Skeletal muscle satellite cell (primary cell): ENCODE measurements at regions not wholly inside any gene's neighbourhood (a gene's known extent, or its start where the extent isn't known, plus 50 kb on each side); places are given as distances from the start of the nearest gene placed in this dataset.

Experiments
- H3K27me3 ChIP-seq: 2 replicates; pipeline ENCODE4 v1.7.0; 2013; ENCODE audit warnings: low read length; ENCODE audit not compliant: control insufficient read depth, insufficient read depth
- H3K36me3 ChIP-seq: 2 replicates; pipeline ENCODE4 v1.7.0; 2013; ENCODE audit warnings: mild to moderate bottlenecking, control low read depth, low read length; ENCODE audit not compliant: insufficient read depth
- H3K4me1 ChIP-seq: 2 replicates; pipeline ENCODE4 v1.7.0; 2013; ENCODE audit warnings: low read length; ENCODE audit not compliant: control insufficient read depth, insufficient read depth
- H3K4me2 ChIP-seq: 2 replicates; pipeline ENCODE4 v1.7.0; 2013; ENCODE audit warnings: mild to moderate bottlenecking, low read length
- H3K4me3 ChIP-seq: 2 replicates; pipeline ENCODE4 v1.7.0; 2013; ENCODE audit warnings: low read length
- H3K9ac ChIP-seq: 2 replicates; pipeline ENCODE4 v1.7.0; 2013; ENCODE audit warnings: mild to moderate bottlenecking, low read depth, low read length, moderate library complexity
- H3K9me3 ChIP-seq: replicated peaks from 2 replicates; pipeline ENCODE4 v1.7.0; 2013; ENCODE audit warnings: mild to moderate bottlenecking, control low read depth, low read length

GRCh38 chr4:80145739-80146138 is 51.6 kb upstream of the PRDM8 start:
- Histone ChIP-seq H3K27me3 (no peaks in the 10 kb centered on the region), H3K4me3 (no peak overlapping the region), H3K9me3 (no peaks in the 10 kb centered on the region), H3K4me2 (no peak overlapping the region), H3K9ac (no peak overlapping the region), H3K4me1 (no peaks in the 10 kb centered on the region), H3K36me3 (no peaks in the 10 kb centered on the region)

- H3K4me3 ChIP-seq = no peak overlapping the region
- no peaks in the 10 kb centered on the region for H3K36me3 ChIP-seq
- no peak overlapping the region for H3K9ac ChIP-seq
- H3K4me1 ChIP-seq = no peaks in the 10 kb centered on the region
- H3K9me3 ChIP-seq = no peaks in the 10 kb centered on the region
- H3K4me2 ChIP-seq = no peak overlapping the region
- no peaks in the 10 kb centered on the region for H3K27me3 ChIP-seq
Observed at GRCh38 chr4:80144676-80145470, 52.4 kb upstream of the PRDM8 start.

DNA sequence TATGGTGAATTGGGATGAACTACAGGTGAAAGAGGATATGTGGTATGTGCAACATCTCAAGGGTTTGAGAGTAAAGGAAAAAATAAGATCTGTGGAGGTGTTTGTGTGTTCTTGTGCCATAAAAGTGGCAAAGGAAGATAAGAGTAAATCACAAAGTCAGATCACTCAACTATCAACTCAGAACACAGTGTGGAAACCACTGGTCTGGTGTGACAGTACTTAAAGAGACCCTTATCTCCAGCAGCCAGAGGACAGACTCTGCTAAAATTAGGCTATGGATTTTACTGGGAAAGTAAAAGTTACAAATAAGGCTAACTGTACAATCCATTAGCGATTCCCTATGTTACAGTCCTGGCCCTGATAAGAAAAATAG is 54.0 kb upstream of the PRDM8 start:
- H3K36me3 ChIP-seq = no peaks in the 10 kb centered on the region
- H3K4me3 ChIP-seq = no peak overlapping the region
- no peak overlapping the region for H3K9ac ChIP-seq
- no peaks in the 10 kb centered on the region for H3K27me3 ChIP-seq
- peaks cover 10% of the 10 kb centered on the region for H3K4me1 ChIP-seq
- no peak overlapping the region for H3K4me2 ChIP-seq
- no peaks in the 10 kb centered on the region for H3K9me3 ChIP-seq

GRCh38 chr4:80142394-80143306 is 54.7 kb upstream of the PRDM8 start:
- Histone ChIP-seq H3K4me1 (peaks cover 16% of the 10 kb centered on the region), H3K9me3 (no peaks in the 10 kb centered on the region), H3K9ac (no peak overlapping the region), H3K27me3 (no peaks in the 10 kb centered on the region), H3K4me3 (no peak overlapping the region), H3K36me3 (no peaks in the 10 kb centered on the region), H3K4me2 (no peak overlapping the region)

- Histone ChIP-seq H3K4me2 (no peak overlapping the region), H3K27me3 (no peaks in the 10 kb centered on the region), H3K4me1 (peaks cover 20% of the 10 kb centered on the region), H3K4me3 (no peak overlapping the region), H3K9me3 (no peaks in the 10 kb centered on the region), H3K9ac (no peak overlapping the region), H3K36me3 (no peaks in the 10 kb centered on the region)
Observed at GRCh38 chr4:80141543-80141942, 55.8 kb upstream of the PRDM8 start.

GRCh38 chr4:80140194-80140593 is 57.1 kb upstream of the PRDM8 start:
- no peaks in the 10 kb centered on the region for H3K36me3 ChIP-seq
- H3K9ac ChIP-seq = no peak overlapping the region
- no peak overlapping the region for H3K4me2 ChIP-seq
- H3K27me3 ChIP-seq = no peaks in the 10 kb centered on the region
- peaks cover 25% of the 10 kb centered on the region for H3K4me1 ChIP-seq
- no peaks in the 10 kb centered on the region for H3K9me3 ChIP-seq
- H3K4me3 ChIP-seq = no peak overlapping the region

- H3K4me3 ChIP-seq = no peak overlapping the region
- no peaks in the 10 kb centered on the region for H3K27me3 ChIP-seq
- peaks cover 30% of the 10 kb centered on the region for H3K4me1 ChIP-seq
- no peaks in the 10 kb centered on the region for H3K9me3 ChIP-seq
- no peak overlapping the region for H3K9ac ChIP-seq
- H3K36me3 ChIP-seq = no peaks in the 10 kb centered on the region
- no peak overlapping the region for H3K4me2 ChIP-seq
Observed at GRCh38 chr4:80139671-80140070, 57.6 kb upstream of the PRDM8 start.

- Histone ChIP-seq H3K4me1 (peaks cover 32% of the 10 kb centered on the region), H3K9ac (peak overlapping the region; percentile 29), H3K4me2 (peak overlapping the region; percentile 25)
Observed at GRCh38 chr4:80138551-80139538, 58.5 kb upstream of the PRDM8 start.

GRCh38 chr4:80137631-80138030 is 59.7 kb upstream of the PRDM8 start:
- Histone ChIP-seq H3K9ac (peak overlapping the region; percentile 29), H3K9me3 (no peaks in the 10 kb centered on the region), H3K4me2 (no peak overlapping the region), H3K4me1 (peaks cover 32% of the 10 kb centered on the region), H3K36me3 (no peaks in the 10 kb centered on the region), H3K27me3 (no peaks in the 10 kb centered on the region), H3K4me3 (no peak overlapping the region)

More at GRCh38 chr4:80138551-80139538, 58.5 kb upstream of the PRDM8 start:
- H3K27me3 ChIP-seq = no peaks in the 10 kb centered on the region
- no peak overlapping the region for H3K4me3 ChIP-seq
- H3K9me3 ChIP-seq = no peaks in the 10 kb centered on the region
- H3K36me3 ChIP-seq = no peaks in the 10 kb centered on the region

GRCh38 chr4:80136270-80136669 is 61.0 kb upstream of the PRDM8 start:
- peaks cover 32% of the 10 kb centered on the region for H3K4me1 ChIP-seq
- no peaks in the 10 kb centered on the region for H3K9me3 ChIP-seq
- no peaks in the 10 kb centered on the region for H3K27me3 ChIP-seq
- H3K4me3 ChIP-seq = no peak overlapping the region
- no peak overlapping the region for H3K4me2 ChIP-seq
- H3K9ac ChIP-seq = no peak overlapping the region
- no peaks in the 10 kb centered on the region for H3K36me3 ChIP-seq

DNA sequence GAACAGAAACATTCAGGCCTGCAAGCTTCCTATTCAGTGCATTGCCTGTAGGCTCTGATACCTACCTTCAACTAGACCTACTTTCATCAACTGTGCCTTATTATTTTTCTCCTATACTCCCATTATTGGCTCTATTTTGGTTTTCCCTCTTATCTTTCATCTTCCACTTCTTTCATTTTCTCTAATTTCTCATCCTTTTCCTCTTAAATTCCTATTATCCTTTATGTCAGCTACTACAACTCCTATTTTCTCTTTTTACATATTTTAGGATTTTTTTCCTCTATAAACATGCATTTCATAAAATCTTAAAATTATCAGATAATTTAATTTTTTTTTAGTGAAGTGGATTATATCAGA is 61.6 kb upstream of the PRDM8 start:
- Histone ChIP-seq H3K36me3 (no peaks in the 10 kb centered on the region), H3K9ac (no peak overlapping the region), H3K27me3 (no peaks in the 10 kb centered on the region), H3K4me3 (no peak overlapping the region), H3K9me3 (no peaks in the 10 kb centered on the region), H3K4me2 (no peak overlapping the region), H3K4me1 (peaks cover 32% of the 10 kb centered on the region)
